ENCODE measurements at regions not wholly inside any gene's neighbourhood (a gene's known extent, or its start where the extent isn't known, plus 50 kb on each side); places are given as distances from the start of the nearest gene placed in this dataset.

DNA sequence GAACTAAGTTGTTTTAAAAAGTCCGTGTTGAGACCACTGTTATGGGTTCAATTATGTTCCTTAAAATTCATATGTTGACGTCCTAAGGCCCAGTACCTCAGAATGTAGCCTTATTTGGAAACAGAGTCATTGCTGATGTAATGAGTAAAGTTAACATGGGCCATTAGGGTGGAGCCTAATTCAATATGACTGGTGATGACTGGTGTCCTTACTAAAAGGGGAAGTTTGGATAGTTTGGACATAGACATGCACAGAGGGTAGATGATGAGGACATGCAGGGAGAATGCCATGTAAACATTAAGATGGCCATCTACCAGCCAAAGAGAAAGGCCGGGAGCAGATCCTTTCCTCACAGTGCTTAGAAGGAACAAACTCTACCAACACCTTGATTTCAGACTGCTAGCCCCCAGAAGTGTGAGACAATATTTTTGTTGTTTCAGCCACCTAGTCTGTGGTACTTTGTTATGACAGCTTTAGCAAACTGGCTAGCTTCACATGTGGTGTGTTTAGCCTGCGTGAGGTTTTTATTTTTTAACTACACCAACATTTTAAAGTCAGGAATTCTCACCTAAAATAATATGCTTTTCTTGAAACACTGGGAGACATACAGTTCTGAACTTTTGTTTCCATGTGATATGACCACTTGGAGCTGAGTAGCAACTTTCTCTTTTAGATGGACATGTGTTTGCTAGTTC is 135.3 kb downstream of the YIPF5 start:
- H3K27ac Mint-ChIP-seq, result no peak overlapping the region
- H3K4me1 Mint-ChIP-seq, result no peaks in the 10 kb centered on the region
- H3K9me3 Mint-ChIP-seq, result no peaks in the 10 kb centered on the region
- Histone ChIP-seq H3K27ac (ENCODE audit: low read length) (no peak overlapping the region), H3K27me3 (ENCODE audit: control insufficient read depth, insufficient read depth, low read length) (no peaks in the 10 kb centered on the region), H3K4me1 (ENCODE audit: control insufficient read depth, insufficient read depth, low read length) (no peaks in the 10 kb centered on the region), H3K9me3 (ENCODE audit: control insufficient read depth, insufficient read depth, low read length) (no peaks in the 10 kb centered on the region), H3K36me3 (ENCODE audit: control insufficient read depth, insufficient read depth, low read length) (no peaks in the 10 kb centered on the region), H3K4me3 (ENCODE audit: low read length) (no peak overlapping the region)
- no peaks in the 10 kb centered on the region for H3K36me3 Mint-ChIP-seq
- H3K27me3 Mint-ChIP-seq (ENCODE audit: low read depth in 2 of 2), result peaks cover 19 to 34% of the 10 kb centered on the region in 2 donors
- no peak for ATAC-seq
- no peak for DNase-seq
- TF ChIP-seq, protein P1, sequence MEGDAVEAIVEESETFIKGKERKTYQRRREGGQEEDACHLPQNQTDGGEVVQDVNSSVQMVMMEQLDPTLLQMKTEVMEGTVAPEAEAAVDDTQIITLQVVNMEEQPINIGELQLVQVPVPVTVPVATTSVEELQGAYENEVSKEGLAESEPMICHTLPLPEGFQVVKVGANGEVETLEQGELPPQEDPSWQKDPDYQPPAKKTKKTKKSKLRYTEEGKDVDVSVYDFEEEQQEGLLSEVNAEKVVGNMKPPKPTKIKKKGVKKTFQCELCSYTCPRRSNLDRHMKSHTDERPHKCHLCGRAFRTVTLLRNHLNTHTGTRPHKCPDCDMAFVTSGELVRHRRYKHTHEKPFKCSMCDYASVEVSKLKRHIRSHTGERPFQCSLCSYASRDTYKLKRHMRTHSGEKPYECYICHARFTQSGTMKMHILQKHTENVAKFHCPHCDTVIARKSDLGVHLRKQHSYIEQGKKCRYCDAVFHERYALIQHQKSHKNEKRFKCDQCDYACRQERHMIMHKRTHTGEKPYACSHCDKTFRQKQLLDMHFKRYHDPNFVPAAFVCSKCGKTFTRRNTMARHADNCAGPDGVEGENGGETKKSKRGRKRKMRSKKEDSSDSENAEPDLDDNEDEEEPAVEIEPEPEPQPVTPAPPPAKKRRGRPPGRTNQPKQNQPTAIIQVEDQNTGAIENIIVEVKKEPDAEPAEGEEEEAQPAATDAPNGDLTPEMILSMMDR (IDR thresholded peaks at IDR 0.05), result no peak
- intact Hi-C loops (cut with micrococcal nuclease), result no loop called here
- H3K4me3 Mint-ChIP-seq, result no peak overlapping the region
- WGBS (ENCODE audit: insufficient coverage), result 77% methylated on average over 3 of the region's 4 CpGs

DNA sequence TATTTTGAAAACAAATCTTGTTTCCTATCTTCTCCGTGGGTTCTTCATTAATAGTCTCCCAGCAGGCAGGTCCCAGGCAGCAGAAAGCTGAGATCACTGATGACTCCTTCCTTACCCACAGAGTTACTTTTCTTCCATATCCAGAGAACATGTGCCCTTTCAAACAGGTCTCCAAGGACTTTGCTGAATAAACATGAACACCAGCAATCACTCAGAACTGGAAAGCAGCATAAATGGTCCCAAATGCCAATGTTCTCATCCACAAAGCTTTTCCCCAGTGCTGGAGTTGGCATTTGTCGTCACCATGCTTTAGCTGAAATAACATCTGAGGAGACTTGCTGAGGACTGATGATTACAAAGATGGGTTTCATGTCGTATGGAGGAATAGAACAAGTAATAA is 134.0 kb downstream of the YIPF5 start:
- no peak for DNase-seq
- no peaks in the 10 kb centered on the region for H3K4me1 ChIP-seq (ENCODE audit: control insufficient read depth, insufficient read depth, low read length)
- Mint-ChIP-seq H3K4me1 (no peaks in the 10 kb centered on the region), H3K9me3 (no peaks in the 10 kb centered on the region), H3K27ac (no peak overlapping the region), H3K4me3 (no peak overlapping the region), H3K36me3 (no peaks in the 10 kb centered on the region), H3K27me3 (ENCODE audit: low read depth in 2 of 2) (peaks cover 19 to 27% of the 10 kb centered on the region in 2 donors)
- WGBS (ENCODE audit: insufficient coverage), result 75% methylated on average over 2 of the region's 3 CpGs
- intact Hi-C loops (cut with micrococcal nuclease), result no loop called here
- no peaks in the 10 kb centered on the region for H3K36me3 ChIP-seq (ENCODE audit: control insufficient read depth, insufficient read depth, low read length)
- no peak overlapping the region for H3K4me3 ChIP-seq (ENCODE audit: low read length)
- no peak for ATAC-seq
- no peaks in the 10 kb centered on the region for H3K9me3 ChIP-seq (ENCODE audit: control insufficient read depth, insufficient read depth, low read length)
- H3K27me3 ChIP-seq (ENCODE audit: control insufficient read depth, insufficient read depth, low read length), result no peaks in the 10 kb centered on the region
- no peak overlapping the region for H3K27ac ChIP-seq (ENCODE audit: low read length)
- TF ChIP-seq, protein P1 (IDR thresholded peaks at IDR 0.05), result no peak

DNA sequence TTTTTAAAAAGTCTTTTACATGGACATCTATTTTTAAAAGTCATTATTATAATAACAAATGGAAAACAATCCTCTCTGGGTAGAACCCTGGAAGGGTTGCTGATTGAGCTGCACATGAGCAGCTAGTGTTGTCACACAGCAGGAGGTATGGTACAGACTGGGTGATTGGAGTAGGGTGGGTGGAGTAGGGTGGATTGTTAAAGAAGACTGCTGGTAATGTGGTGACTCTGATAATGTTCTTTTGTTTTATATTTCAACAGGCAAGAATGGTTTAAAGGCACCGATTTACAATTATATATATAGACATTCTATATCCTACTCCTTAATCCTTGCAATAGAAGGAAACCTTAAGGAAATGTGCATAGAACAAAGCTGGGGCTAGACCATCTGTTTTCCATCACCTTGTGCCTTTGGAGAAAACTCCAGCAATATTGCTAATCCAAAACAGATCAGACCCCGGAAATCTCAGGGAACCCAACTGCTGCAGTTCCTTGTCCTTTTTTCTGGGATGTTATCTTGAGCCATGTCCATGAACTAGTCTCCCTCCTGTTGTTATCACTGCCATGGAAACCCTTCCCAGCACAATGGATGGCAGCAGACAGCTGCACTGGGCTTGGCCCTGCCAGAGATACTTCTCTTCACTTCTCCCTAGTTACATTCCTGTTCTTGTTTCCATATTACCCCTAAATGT is 129.7 kb downstream of the YIPF5 start:
- ATAC-seq (no peak), DNase-seq (no peak)
- Histone ChIP-seq H3K4me1 (ENCODE audit: control insufficient read depth, insufficient read depth, low read length) (no peaks in the 10 kb centered on the region), H3K27ac (ENCODE audit: low read length) (no peak overlapping the region), H3K27me3 (ENCODE audit: control insufficient read depth, insufficient read depth, low read length) (no peaks in the 10 kb centered on the region), H3K36me3 (ENCODE audit: control insufficient read depth, insufficient read depth, low read length) (no peaks in the 10 kb centered on the region), H3K4me3 (ENCODE audit: low read length) (no peak overlapping the region), H3K9me3 (ENCODE audit: control insufficient read depth, insufficient read depth, low read length) (no peaks in the 10 kb centered on the region)
- peaks cover 8 to 13% of the 10 kb centered on the region in 2 donors for H3K27me3 Mint-ChIP-seq (ENCODE audit: low read depth in 2 of 2)
- TF ChIP-seq, protein P1 (IDR thresholded peaks at IDR 0.05), result no peak
- H3K4me1 Mint-ChIP-seq, result no peaks in the 10 kb centered on the region
- 91% methylated on average over 2 of the region's 2 CpGs for WGBS (ENCODE audit: insufficient coverage)
- H3K9me3 Mint-ChIP-seq, result no peaks in the 10 kb centered on the region
- intact Hi-C loops (cut with micrococcal nuclease), result no loop called here
- no peaks in the 10 kb centered on the region for H3K36me3 Mint-ChIP-seq
- no peak overlapping the region for H3K27ac Mint-ChIP-seq
- no peak overlapping the region for H3K4me3 Mint-ChIP-seq

Data from natural killer cell (primary cell).